Activated CD4-positive, alpha-beta T cell treated with anti-CD3 and anti-CD28 coated beads, Interleukin-10, Interleukin-2, amounts not matched to agents 100 ng/mL and 50 ng/mL, durations not matched to agents 16 hours and 8 hours (primary cell): ENCODE measurements at regions not wholly inside any gene's neighbourhood (a gene's known extent, or its start where the extent isn't known, plus 50 kb on each side); places are given as distances from the start of the nearest gene placed in this dataset.

Source experiments
- DNase-seq: peaks from one replicate; pipeline ENCODE4 v3.0.0-alpha.2; 2020

- DNase-seq, result no peak
Measured at GRCh38 chr17:83178533-83179304, 99.3 kb downstream of the METRNL start.

- DNase-seq, result no peak
Measured at GRCh38 chr17:83179374-83179773, 100.0 kb downstream of the METRNL start.

- DNase-seq, result no peak
Measured at GRCh38 chr17:83179811-83180210, 100.4 kb downstream of the METRNL start.

GRCh38 chr17:83180264-83180995, 101.0 kb downstream of the METRNL start:
- DNase-seq, result no peak

GRCh38 chr17:83180996-83181481, 101.6 kb downstream of the METRNL start:
- DNase-seq, result no peak

GRCh38 chr17:83181991-83182619, 102.7 kb downstream of the METRNL start:
- no peak for DNase-seq

GRCh38 chr17:83182620-83183101, 103.3 kb downstream of the METRNL start:
- DNase-seq, result no peak

- DNase-seq, result no peak
Measured at GRCh38 chr17:83183145-83183948, 103.9 kb downstream of the METRNL start.

- DNase-seq, result no peak
Measured at GRCh38 chr17:83183951-83184506, 104.6 kb downstream of the METRNL start.

- DNase-seq, result no peak
Measured at GRCh38 chr17:83185023-83186002, 105.9 kb downstream of the METRNL start.

GRCh38 chr17:83186226-83186625, 106.8 kb downstream of the METRNL start:
- DNase-seq, result no peak

- DNase-seq, result no peak
Measured at GRCh38 chr17:83186751-83187421, 107.5 kb downstream of the METRNL start.

- peak; percentile 20 for DNase-seq
Measured at GRCh38 chr17:83187782-83188311, 108.4 kb downstream of the METRNL start.

- no peak for DNase-seq
Measured at GRCh38 chr17:83189044-83190003, 109.9 kb downstream of the METRNL start.

- DNase-seq, result no peak
Measured at GRCh38 chr17:83190004-83190385, 110.6 kb downstream of the METRNL start.

- no peak for DNase-seq
Measured at GRCh38 chr17:83190601-83191387, 111.4 kb downstream of the METRNL start.

GRCh38 chr17:83191388-83192160, 112.2 kb downstream of the METRNL start:
- DNase-seq, result no peak
